Adrenal gland (tissue), 9 donors: ENCODE measurements at regions not wholly inside any gene's neighbourhood (a gene's known extent, or its start where the extent isn't known, plus 50 kb on each side); places are given as distances from the start of the nearest gene placed in this dataset.

ENCODE experiments used
- DNase-seq, 7 donors: peaks; one replicate each; pipeline ENCODE4 v3.0.0-alpha.2; 2019 to 2020
- H3K27ac ChIP-seq, 5 donors: fragments of 200-600 bp; sonication (generic) in 4 of 5; 1 replicate in 3 of 5; 2 replicates in 2 of 5; pipeline versions ENCODE4 v1.5.1 to v1.8.0; 2016 to 2020; ENCODE audit warnings: mild to moderate bottlenecking in 1 of 5
- H3K27me3 ChIP-seq: fragments of 200-600 bp; 2 replicates; pipeline ENCODE4 v1.8.0; 2021
- H3K36me3 ChIP-seq, 2 donors: fragments of 200-600 bp; replicated peaks in 1 of 2; 1 replicate in 1 of 2; 2 replicates in 1 of 2; pipeline versions ENCODE4 v1.5.1 to v1.8.0; 2018 to 2022
- H3K4me1 ChIP-seq, 2 donors: fragments of 200-600 bp; replicated peaks in 1 of 2; 1 replicate in 1 of 2; 2 replicates in 1 of 2; pipeline versions ENCODE4 v1.5.1 to v1.8.0; 2018 to 2021
- H3K4me3 ChIP-seq, 4 donors: fragments of 200-600 bp; sonication (generic) in 3 of 4; one replicate each; pipeline ENCODE4 v1.5.1; 2016 to 2018
- H3K9me3 ChIP-seq, 3 donors: fragments of 200-600 bp; sonication (generic) in 1 of 3; replicated peaks in 1 of 3; 1 replicate in 2 of 3; 2 replicates in 1 of 3; pipeline versions ENCODE4 v1.5.1 to v1.8.0; 2016 to 2021
- CTCF ChIP-seq, 6 experiments: fragments of 450-650 bp in 4 of 6; fragments of 200-600 bp in 2 of 6; sonication (generic) in 1 of 6; IDR thresholded peaks; 1 replicate in 5 of 6; 2 replicates in 1 of 6; pipeline versions ENCODE4 v1.5.1 to v1.8.0; 2016 to 2021; ENCODE audit warnings: antibody characterized with exemption in 6 of 6, mild to moderate bottlenecking in 2 of 6, moderate library complexity in 1 of 6
- POLR2A ChIP-seq, 2 donors: fragments of 450-650 bp; IDR thresholded peaks; one replicate each; pipeline ENCODE4 v1.6.1; 2017; ENCODE audit warnings: antibody characterized with exemption in 2 of 2, mild to moderate bottlenecking in 2 of 2, moderate library complexity in 1 of 2
- WGBS, 4 donors: extraction: QIAGEN DNeasy Blood & Tissue Kit in 2 of 4; methylation state at CpG; one replicate each; pipeline versions ENCODE4 v1.1.5 to v1.1.7; 2013 to 2017; 5-methylcytosine and 5-hydroxymethylcytosine counted together
- intact Hi-C, 2 donors: fragments of 100-400 bp; cut with DNase I; formaldehyde crosslinking; loops; one replicate each; pipeline versions ENCODE4 v1.14.1 to v1.15.0; 2022 to 2023
- donor health status: healthy with polysubstance abuse.
- donor health status: Bipolar disorder and iron deficiency.
- donor health status: DM: yes; HTN: yes; CAD: no.
- donor health status: DM: no; HTN: no; CAD: no.
- donor health status: DM: no; HTN: no; CAD: no.

GRCh38 chr1:4327142-4327541 is 327.3 kb upstream of the AJAP1 start:
- Histone ChIP-seq H3K4me3 (no peak overlapping the region), H3K27me3 (no peaks in the 10 kb centered on the region), H3K36me3 (no peaks in the 10 kb centered on the region), H3K9me3 (no peaks in the 10 kb centered on the region), H3K4me1 (no peaks in the 10 kb centered on the region), H3K27ac (no peak overlapping the region)
- DNase-seq = no peak
- WGBS, 4 donors = 58 to 72% (median 67%) methylated on average over 2 of the region's 2 CpGs
- TF ChIP-seq CTCF (IDR thresholded peaks at IDR 0.05) (no peak), POLR2A (IDR thresholded peaks at IDR 0.05) (no peak)
- intact Hi-C loops = no loop called here

DNA sequence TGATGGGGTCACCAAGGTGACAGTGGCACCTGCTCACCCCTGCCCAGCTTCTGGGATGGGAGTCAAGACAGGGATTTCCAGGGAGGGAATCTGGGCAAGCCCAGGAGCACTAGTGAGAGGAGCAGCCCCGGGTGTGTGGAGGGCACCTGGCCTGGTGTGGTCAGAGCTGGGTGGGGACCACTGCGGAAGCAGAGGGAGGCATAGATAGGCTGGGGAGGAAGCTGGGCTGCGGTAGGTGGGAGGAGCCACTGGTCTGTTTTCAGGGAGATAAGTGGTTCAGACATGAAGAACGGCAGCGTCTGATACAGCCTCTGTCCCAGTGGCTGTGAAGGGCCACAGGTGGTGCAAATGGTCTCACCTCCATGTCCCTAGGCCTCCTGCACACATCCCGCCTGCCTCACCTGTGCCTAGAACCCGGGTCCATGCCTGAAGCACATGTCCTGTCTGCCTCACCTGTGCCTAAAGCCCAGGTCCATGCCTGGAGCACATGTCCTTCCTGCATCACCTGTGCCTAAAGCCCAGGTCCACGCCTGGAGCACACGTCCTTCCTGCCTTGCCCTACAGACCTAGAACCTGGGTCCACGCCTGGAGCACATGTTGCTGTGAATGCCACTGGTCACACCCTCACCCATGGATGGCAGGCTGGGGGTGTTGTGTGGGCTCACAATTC is 325.9 kb upstream of the AJAP1 start:
- Histone ChIP-seq H3K4me1 (no peaks in the 10 kb centered on the region), H3K9me3 (no peaks in the 10 kb centered on the region), H3K27ac (no peak overlapping the region), H3K27me3 (no peaks in the 10 kb centered on the region), H3K4me3 (no peak overlapping the region), H3K36me3 (no peaks in the 10 kb centered on the region)
- intact Hi-C loops = no loop called here
- DNase-seq = no peak
- TF ChIP-seq POLR2A (IDR thresholded peaks at IDR 0.05) (no peak), CTCF (IDR thresholded peaks at IDR 0.05) (no peak)
- 63 to 81% (median 70%) methylated on average over 10 of the region's 10 CpGs for WGBS, 4 donors

DNA sequence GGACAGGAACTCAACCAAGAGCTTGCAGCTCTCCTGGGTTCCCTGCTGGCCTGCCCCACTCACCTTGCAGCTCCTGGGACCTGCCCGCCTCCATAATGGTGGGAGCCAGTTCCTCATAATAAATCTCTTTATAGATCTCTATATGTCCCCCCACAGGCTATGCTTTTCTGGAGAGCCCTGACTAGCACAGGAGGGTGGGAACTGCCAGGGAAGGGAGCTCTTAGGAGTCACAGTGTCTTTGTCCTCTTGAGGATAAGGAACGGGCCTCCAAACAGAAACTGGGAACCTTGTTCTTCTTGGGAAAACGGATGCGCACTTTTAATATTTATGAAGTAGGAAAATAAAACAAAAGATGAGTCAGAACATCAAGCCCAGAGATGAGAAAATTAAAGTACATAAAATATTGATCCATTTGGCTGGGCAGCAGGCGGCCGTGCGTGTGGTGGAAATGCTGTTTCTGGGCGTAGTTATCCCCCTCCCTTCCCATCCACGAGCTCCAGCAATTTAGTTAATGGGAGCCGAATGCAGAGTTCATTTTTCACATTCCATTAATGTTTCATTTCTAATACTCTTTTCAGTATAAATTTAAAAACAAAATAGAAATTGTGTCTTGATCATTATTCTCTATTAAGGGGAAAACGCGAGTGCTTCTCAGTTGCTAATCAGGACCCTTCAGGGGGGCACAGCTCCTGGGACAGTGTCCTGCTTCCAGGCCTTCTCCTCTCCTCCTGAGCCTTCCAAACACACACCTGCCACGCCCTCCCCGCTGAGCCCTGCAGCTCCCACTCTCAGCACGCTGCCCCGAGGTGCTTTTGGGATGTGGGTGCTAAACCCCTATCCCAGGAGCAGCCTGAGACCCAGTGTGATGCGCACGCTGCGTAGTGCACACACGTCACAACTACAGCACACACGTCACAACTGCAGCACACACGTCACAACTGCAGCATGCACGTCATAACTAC is 323.3 kb upstream of the AJAP1 start:
- H3K9me3 ChIP-seq = no peaks in the 10 kb centered on the region
- H3K36me3 ChIP-seq = no peaks in the 10 kb centered on the region
- no peak overlapping the region for H3K4me3 ChIP-seq
- no peak for DNase-seq
- intact Hi-C loops = no loop called here
- WGBS, 4 donors = 72 to 80% (median 76%) methylated on average over 23 of the region's 23 CpGs
- H3K4me1 ChIP-seq = no peaks in the 10 kb centered on the region
- TF ChIP-seq POLR2A (IDR thresholded peaks at IDR 0.05) (no peak), CTCF (IDR thresholded peaks at IDR 0.05) (no peak)
- no peak overlapping the region for H3K27ac ChIP-seq
- no peaks in the 10 kb centered on the region for H3K27me3 ChIP-seq

GRCh38 chr1:4331767-4332163 is 322.6 kb upstream of the AJAP1 start:
- 81 to 87% (median 84%) methylated on average over 20 of the region's 20 CpGs for WGBS, 4 donors
- Histone ChIP-seq H3K4me1 (no peaks in the 10 kb centered on the region), H3K27ac (no peak overlapping the region), H3K27me3 (no peaks in the 10 kb centered on the region), H3K4me3 (no peak overlapping the region), H3K36me3 (no peaks in the 10 kb centered on the region), H3K9me3 (no peaks in the 10 kb centered on the region)
- no peak for DNase-seq
- TF ChIP-seq CTCF (IDR thresholded peaks at IDR 0.05) (no peak), POLR2A (IDR thresholded peaks at IDR 0.05) (no peak)
- intact Hi-C loops = no loop called here
